ENCODE measurements at regions not wholly inside any gene's neighbourhood (a gene's known extent, or its start where the extent isn't known, plus 50 kb on each side); places are given as distances from the start of the nearest gene placed in this dataset.
"Not testable (repeated sequence)": the region's sequence is repeated elsewhere in the genome, so short reads cannot be mapped to it uniquely, and the experiment has no call there.

- not testable (repeated sequence) for H3K9me3 Mint-ChIP-seq; ATAC-seq (ENCODE audit: low read depth)
These were observed 64.4 kb downstream of the TMEM200C start for GRCh38 chr18:5830902-5831301.

GRCh38 chr18:5828913-5829312 is 66.4 kb downstream of the TMEM200C start:
- Mint-ChIP-seq H3K27ac (no peak overlapping the region), H3K27me3 (no peaks in the 10 kb centered on the region), H3K9me3 (peaks cover 4% of the 10 kb centered on the region), H3K4me1 (peaks cover 3% of the 10 kb centered on the region), H3K36me3 (no peaks in the 10 kb centered on the region), H3K4me3 (no peak overlapping the region)
- no peak for DNase-seq (ENCODE audit: low spot score in 2 of 2)
- ATAC-seq (ENCODE audit: low read depth), result no peak

More at GRCh38 chr18:5830902-5831301, 64.4 kb downstream of the TMEM200C start:
- not testable (repeated sequence) for DNase-seq (ENCODE audit: low spot score in 2 of 2); H3K4me1 Mint-ChIP-seq; H3K27me3 Mint-ChIP-seq; H3K27ac Mint-ChIP-seq; H3K36me3 Mint-ChIP-seq; H3K4me3 Mint-ChIP-seq

GRCh38 chr18:5825663-5826062 is 69.7 kb downstream of the TMEM200C start:
- no peak overlapping the region for H3K27ac Mint-ChIP-seq
- no peak for DNase-seq (ENCODE audit: low spot score in 2 of 2)
- ATAC-seq (ENCODE audit: low read depth), result no peak
- no peaks in the 10 kb centered on the region for H3K27me3 Mint-ChIP-seq
- H3K4me3 Mint-ChIP-seq, result no peak overlapping the region
- peaks cover 4% of the 10 kb centered on the region for H3K9me3 Mint-ChIP-seq
- H3K36me3 Mint-ChIP-seq, result no peaks in the 10 kb centered on the region
- peaks cover 3% of the 10 kb centered on the region for H3K4me1 Mint-ChIP-seq

- H3K4me3 Mint-ChIP-seq, result no peak overlapping the region
- H3K27me3 Mint-ChIP-seq, result no peaks in the 10 kb centered on the region
- H3K27ac Mint-ChIP-seq, result no peak overlapping the region
- H3K9me3 Mint-ChIP-seq, result peaks cover 4% of the 10 kb centered on the region
- H3K4me1 Mint-ChIP-seq, result peaks cover 3% of the 10 kb centered on the region
- ATAC-seq (ENCODE audit: low read depth), result no peak
- no peak for DNase-seq (ENCODE audit: low spot score in 2 of 2)
- no peaks in the 10 kb centered on the region for H3K36me3 Mint-ChIP-seq
These were observed 70.8 kb downstream of the TMEM200C start for GRCh38 chr18:5824370-5824984.

- no peaks in the 10 kb centered on the region for H3K4me1 Mint-ChIP-seq
- H3K27me3 Mint-ChIP-seq, result no peaks in the 10 kb centered on the region
- H3K36me3 Mint-ChIP-seq, result no peaks in the 10 kb centered on the region
- H3K27ac Mint-ChIP-seq, result no peak overlapping the region
- no peak for ATAC-seq (ENCODE audit: low read depth)
- no peaks in the 10 kb centered on the region for H3K9me3 Mint-ChIP-seq
- DNase-seq (ENCODE audit: low spot score in 2 of 2), result no peak
- no peak overlapping the region for H3K4me3 Mint-ChIP-seq
These were observed 77.5 kb downstream of the TMEM200C start for GRCh38 chr18:5817816-5818215.

GRCh38 chr18:5806860-5807259 is 88.5 kb downstream of the TMEM200C start:
- H3K4me1 Mint-ChIP-seq, result no peaks in the 10 kb centered on the region
- no peak overlapping the region for H3K27ac Mint-ChIP-seq
- no peak overlapping the region for H3K4me3 Mint-ChIP-seq
- H3K9me3 Mint-ChIP-seq, result peaks cover 20% of the 10 kb centered on the region
- ATAC-seq (ENCODE audit: low read depth), result no peak
- no peak for DNase-seq (ENCODE audit: low spot score in 2 of 2)
- no peaks in the 10 kb centered on the region for H3K36me3 Mint-ChIP-seq
- no peaks in the 10 kb centered on the region for H3K27me3 Mint-ChIP-seq

- no peak overlapping the region for H3K4me3 Mint-ChIP-seq
- peaks cover 10% of the 10 kb centered on the region for H3K9me3 Mint-ChIP-seq
- H3K27me3 Mint-ChIP-seq, result no peaks in the 10 kb centered on the region
- H3K36me3 Mint-ChIP-seq, result no peaks in the 10 kb centered on the region
- no peak for ATAC-seq (ENCODE audit: low read depth)
- no peak for DNase-seq (ENCODE audit: low spot score in 2 of 2)
- H3K4me1 Mint-ChIP-seq, result no peaks in the 10 kb centered on the region
- no peak overlapping the region for H3K27ac Mint-ChIP-seq
These were observed 107.4 kb downstream of the TMEM200C start for GRCh38 chr18:5787936-5788335.

- Mint-ChIP-seq H3K36me3 (no peaks in the 10 kb centered on the region), H3K4me3 (no peak overlapping the region), H3K27ac (no peak overlapping the region), H3K4me1 (no peaks in the 10 kb centered on the region), H3K9me3 (peaks cover 2% of the 10 kb centered on the region), H3K27me3 (no peaks in the 10 kb centered on the region)
- ATAC-seq (ENCODE audit: low read depth) (no peak), DNase-seq (ENCODE audit: low spot score in 2 of 2) (no peak)
These were observed 115.4 kb downstream of the TMEM200C start for GRCh38 chr18:5779922-5780321.

- Mint-ChIP-seq H3K27me3 (peaks cover 2% of the 10 kb centered on the region), H3K4me1 (no peaks in the 10 kb centered on the region), H3K36me3 (no peaks in the 10 kb centered on the region), H3K9me3 (no peaks in the 10 kb centered on the region), H3K4me3 (no peak overlapping the region), H3K27ac (no peak overlapping the region)
- ATAC-seq (ENCODE audit: low read depth), result no peak
- DNase-seq (ENCODE audit: low spot score in 2 of 2), result no peak
These were observed 122.8 kb downstream of the TMEM200C start for GRCh38 chr18:5772306-5773105.

- H3K4me1 Mint-ChIP-seq, result no peaks in the 10 kb centered on the region
- DNase-seq (ENCODE audit: low spot score in 2 of 2), result no peak
- no peak overlapping the region for H3K27ac Mint-ChIP-seq
- H3K9me3 Mint-ChIP-seq, result no peaks in the 10 kb centered on the region
- H3K36me3 Mint-ChIP-seq, result no peaks in the 10 kb centered on the region
- peaks cover 2% of the 10 kb centered on the region for H3K27me3 Mint-ChIP-seq
- H3K4me3 Mint-ChIP-seq, result no peak overlapping the region
- no peak for ATAC-seq (ENCODE audit: low read depth)
These were observed 124.0 kb downstream of the TMEM200C start for GRCh38 chr18:5771343-5771742.

GRCh38 chr18:5770176-5770575 is 125.1 kb downstream of the TMEM200C start:
- Mint-ChIP-seq H3K27ac (no peak overlapping the region), H3K36me3 (no peaks in the 10 kb centered on the region), H3K9me3 (no peaks in the 10 kb centered on the region), H3K4me1 (no peaks in the 10 kb centered on the region), H3K4me3 (no peak overlapping the region), H3K27me3 (peaks cover 2% of the 10 kb centered on the region)
- ATAC-seq (ENCODE audit: low read depth), result no peak
- DNase-seq (ENCODE audit: low spot score in 2 of 2), result no peak

GRCh38 chr18:5768454-5768853 is 126.9 kb downstream of the TMEM200C start:
- Mint-ChIP-seq H3K4me3 (no peak overlapping the region), H3K36me3 (no peaks in the 10 kb centered on the region), H3K9me3 (peaks cover 1% of the 10 kb centered on the region), H3K27ac (no peak overlapping the region), H3K4me1 (no peaks in the 10 kb centered on the region), H3K27me3 (peaks cover 2% of the 10 kb centered on the region)
- DNase-seq (ENCODE audit: low spot score in 2 of 2) (no peak), ATAC-seq (ENCODE audit: low read depth) (no peak)

- no peaks in the 10 kb centered on the region for H3K36me3 Mint-ChIP-seq
- DNase-seq (ENCODE audit: low spot score in 2 of 2) (no peak), ATAC-seq (ENCODE audit: low read depth) (no peak)
- no peak overlapping the region for H3K27ac Mint-ChIP-seq
- H3K4me1 Mint-ChIP-seq, result no peaks in the 10 kb centered on the region
- no peak overlapping the region for H3K4me3 Mint-ChIP-seq
- H3K9me3 Mint-ChIP-seq, result peaks cover 4% of the 10 kb centered on the region
- no peaks in the 10 kb centered on the region for H3K27me3 Mint-ChIP-seq
These were observed 136.1 kb downstream of the TMEM200C start for GRCh38 chr18:5759194-5759593.

GRCh38 chr18:5756823-5757222 is 138.5 kb downstream of the TMEM200C start:
- H3K4me3 Mint-ChIP-seq, result no peak overlapping the region
- no peaks in the 10 kb centered on the region for H3K27me3 Mint-ChIP-seq
- no peak overlapping the region for H3K27ac Mint-ChIP-seq
- no peak for ATAC-seq (ENCODE audit: low read depth)
- DNase-seq (ENCODE audit: low spot score in 2 of 2), result no peak
- peaks cover 3% of the 10 kb centered on the region for H3K9me3 Mint-ChIP-seq
- H3K36me3 Mint-ChIP-seq, result no peaks in the 10 kb centered on the region
- H3K4me1 Mint-ChIP-seq, result no peaks in the 10 kb centered on the region

- Mint-ChIP-seq H3K36me3 (no peaks in the 10 kb centered on the region), H3K4me3 (no peak overlapping the region), H3K27ac (no peak overlapping the region), H3K9me3 (peaks cover 3% of the 10 kb centered on the region), H3K27me3 (no peaks in the 10 kb centered on the region), H3K4me1 (no peaks in the 10 kb centered on the region)
- DNase-seq (ENCODE audit: low spot score in 2 of 2), result no peak
- ATAC-seq (ENCODE audit: low read depth), result no peak
These were observed 147.6 kb downstream of the TMEM200C start for GRCh38 chr18:5747678-5748077.
